ENCODE measurements at regions not wholly inside any gene's neighbourhood (a gene's known extent, or its start where the extent isn't known, plus 50 kb on each side); places are given as distances from the start of the nearest gene placed in this dataset.

- TF ChIP-seq POLR2AphosphoS5 (IDR thresholded peaks at IDR 0.05; ENCODE audit: low read depth): no peak
- no peak for TF ChIP-seq GABPA (IDR thresholded peaks at IDR 0.05; ENCODE audit: low read depth)
- TF ChIP-seq, protein P1, sequence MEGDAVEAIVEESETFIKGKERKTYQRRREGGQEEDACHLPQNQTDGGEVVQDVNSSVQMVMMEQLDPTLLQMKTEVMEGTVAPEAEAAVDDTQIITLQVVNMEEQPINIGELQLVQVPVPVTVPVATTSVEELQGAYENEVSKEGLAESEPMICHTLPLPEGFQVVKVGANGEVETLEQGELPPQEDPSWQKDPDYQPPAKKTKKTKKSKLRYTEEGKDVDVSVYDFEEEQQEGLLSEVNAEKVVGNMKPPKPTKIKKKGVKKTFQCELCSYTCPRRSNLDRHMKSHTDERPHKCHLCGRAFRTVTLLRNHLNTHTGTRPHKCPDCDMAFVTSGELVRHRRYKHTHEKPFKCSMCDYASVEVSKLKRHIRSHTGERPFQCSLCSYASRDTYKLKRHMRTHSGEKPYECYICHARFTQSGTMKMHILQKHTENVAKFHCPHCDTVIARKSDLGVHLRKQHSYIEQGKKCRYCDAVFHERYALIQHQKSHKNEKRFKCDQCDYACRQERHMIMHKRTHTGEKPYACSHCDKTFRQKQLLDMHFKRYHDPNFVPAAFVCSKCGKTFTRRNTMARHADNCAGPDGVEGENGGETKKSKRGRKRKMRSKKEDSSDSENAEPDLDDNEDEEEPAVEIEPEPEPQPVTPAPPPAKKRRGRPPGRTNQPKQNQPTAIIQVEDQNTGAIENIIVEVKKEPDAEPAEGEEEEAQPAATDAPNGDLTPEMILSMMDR (IDR thresholded peaks at IDR 0.05; ENCODE audit: insufficient read depth, low read length): no peak
These were observed 167.1 kb upstream of the FN1 start for GRCh38 chr2:215602997-215603396.

Data from HL-60 (cell line).